Stimulated activated naive CD8-positive, alpha-beta T cell treated with anti-CD3 and anti-CD28 coated beads, Interleukin-15, amount 100 ng/mL, for 72 hours (primary cell): ENCODE measurements at regions not wholly inside any gene's neighbourhood (a gene's known extent, or its start where the extent isn't known, plus 50 kb on each side); places are given as distances from the start of the nearest gene placed in this dataset.

Experiments
- ATAC-seq: fragments of 150-1000 bp; cut with Tn5 transposase; 2 replicates; pipeline ENCODE4 v1.10.0; 2021; ENCODE audit warnings: mild to moderate bottlenecking, moderate library complexity
- DNase-seq, 2 donors: peaks; one replicate each; pipeline ENCODE4 v3.0.0; 2021 to 2022
- H3K27ac Mint-ChIP-seq, 2 donors: one replicate each; pipeline ENCODE4 v1.8.0; 2022; ENCODE audit warnings: mild to moderate bottlenecking in 2 of 2, mixed read lengths in 2 of 2, moderate library complexity in 2 of 2
- H3K27me3 Mint-ChIP-seq: one replicate; pipeline ENCODE4 v1.8.0; 2022; ENCODE audit warnings: mixed read lengths
- H3K4me1 Mint-ChIP-seq: one replicate; pipeline ENCODE4 v1.8.0; 2022; ENCODE audit warnings: mild to moderate bottlenecking, mixed read lengths
- H3K4me3 Mint-ChIP-seq, 2 donors: one replicate each; pipeline ENCODE4 v1.8.0; 2022; ENCODE audit warnings: mild to moderate bottlenecking in 2 of 2, mixed read lengths in 2 of 2, moderate library complexity in 1 of 2
- H3K9me3 Mint-ChIP-seq, 2 donors: one replicate each; pipeline ENCODE4 v1.8.0; 2022; ENCODE audit warnings: mixed read lengths in 2 of 2

DNA sequence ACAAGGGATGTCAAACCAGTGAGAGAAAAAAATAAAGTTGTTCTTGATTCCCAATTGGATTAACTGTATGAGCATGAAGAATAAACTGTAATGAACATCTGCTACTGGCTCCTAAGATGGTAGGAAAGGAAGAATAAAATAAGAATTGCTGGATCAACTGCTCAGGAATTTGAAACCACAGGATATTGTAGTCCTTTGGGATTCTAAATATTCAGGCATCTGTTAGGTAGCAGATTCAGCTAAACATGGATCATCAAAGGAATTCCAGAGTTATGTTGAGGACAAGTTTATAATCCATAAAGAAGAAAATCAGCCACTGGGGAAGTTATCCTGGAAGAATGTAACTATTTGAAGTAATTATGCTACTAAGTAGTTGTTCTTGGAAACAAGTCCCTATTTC lies 65.8 kb downstream of the ISL1 start:
- Mint-ChIP-seq H3K4me1 (no peaks in the 10 kb centered on the region), H3K27me3 (no peaks in the 10 kb centered on the region), H3K27ac (no peak overlapping the region), H3K9me3 (no peaks in the 10 kb centered on the region), H3K4me3 (no peak overlapping the region)
- DNase-seq (no peak), ATAC-seq (no peak)

DNA sequence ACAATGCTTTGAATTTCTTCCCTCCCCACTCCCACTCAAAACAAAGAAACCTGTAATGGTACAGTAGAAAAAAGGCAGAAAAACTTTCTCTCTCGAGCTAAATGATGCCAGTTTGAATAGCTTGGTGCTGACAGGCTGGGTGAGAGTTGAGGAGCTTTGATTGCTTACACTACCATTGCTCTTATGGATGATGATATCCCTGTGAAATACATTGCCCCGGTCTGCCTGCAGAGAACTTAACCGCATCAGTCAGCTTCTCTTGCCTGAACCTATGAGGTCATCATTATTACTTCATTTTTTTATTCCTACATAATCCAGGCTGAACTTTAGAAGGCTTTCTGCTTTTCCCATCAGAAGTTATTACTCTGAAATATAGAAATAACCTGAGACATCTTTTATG lies 69.3 kb downstream of the ISL1 start:
- ATAC-seq (no peak), DNase-seq (no peak)
- H3K9me3 Mint-ChIP-seq, result no peaks in the 10 kb centered on the region
- H3K4me1 Mint-ChIP-seq, result no peaks in the 10 kb centered on the region
- no peak overlapping the region for H3K4me3 Mint-ChIP-seq
- H3K27ac Mint-ChIP-seq, result no peak overlapping the region
- no peaks in the 10 kb centered on the region for H3K27me3 Mint-ChIP-seq

DNA sequence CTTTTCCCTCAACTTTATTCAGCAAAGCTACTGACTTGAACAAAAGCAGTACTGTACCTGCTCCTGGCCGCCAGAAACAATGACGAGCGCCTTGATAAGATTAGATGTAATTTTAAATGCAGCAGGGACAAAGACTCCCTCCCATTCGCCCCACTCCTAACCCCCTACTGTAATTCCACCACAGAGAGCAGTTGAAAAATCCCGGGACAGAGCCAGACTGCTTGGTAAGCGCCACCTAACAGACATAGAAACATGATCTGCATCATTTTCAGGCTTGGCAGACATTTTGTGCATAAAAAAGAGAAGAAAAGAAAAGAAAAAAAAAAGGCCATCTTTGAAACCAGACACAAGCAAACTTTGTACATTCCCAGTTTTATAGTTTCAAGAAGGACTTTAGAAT lies 81.9 kb downstream of the ISL1 start:
- no peak overlapping the region for H3K4me3 Mint-ChIP-seq
- no peak overlapping the region for H3K27ac Mint-ChIP-seq
- DNase-seq (no peak), ATAC-seq (no peak)
- no peaks in the 10 kb centered on the region for H3K27me3 Mint-ChIP-seq
- peaks cover 0 to 1% of the 10 kb centered on the region in 2 donors for H3K9me3 Mint-ChIP-seq
- H3K4me1 Mint-ChIP-seq, result no peaks in the 10 kb centered on the region

DNA sequence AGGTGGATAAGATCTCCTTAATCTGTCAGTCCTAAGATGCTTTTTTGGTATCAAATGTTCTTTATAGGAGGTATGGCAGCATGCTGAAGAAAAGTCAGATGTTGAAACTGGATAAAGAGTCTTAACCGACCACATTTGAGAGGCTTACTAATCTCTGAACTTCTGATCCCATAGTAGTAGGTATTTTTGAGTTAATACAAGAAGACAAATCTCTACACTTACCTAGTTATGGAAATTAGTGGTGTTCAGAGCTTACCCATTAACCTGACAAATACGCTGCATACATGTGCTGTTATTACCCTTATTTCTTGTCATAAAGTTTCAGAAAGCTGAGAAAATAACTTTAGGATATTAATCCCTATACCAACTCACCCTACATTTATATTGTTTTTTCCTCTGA lies 83.0 kb downstream of the ISL1 start:
- H3K4me3 Mint-ChIP-seq, result no peak overlapping the region
- H3K27me3 Mint-ChIP-seq, result no peaks in the 10 kb centered on the region
- DNase-seq (no peak), ATAC-seq (no peak)
- H3K9me3 Mint-ChIP-seq, result no peaks in the 10 kb centered on the region
- no peaks in the 10 kb centered on the region for H3K4me1 Mint-ChIP-seq
- H3K27ac Mint-ChIP-seq, result no peak overlapping the region

DNA sequence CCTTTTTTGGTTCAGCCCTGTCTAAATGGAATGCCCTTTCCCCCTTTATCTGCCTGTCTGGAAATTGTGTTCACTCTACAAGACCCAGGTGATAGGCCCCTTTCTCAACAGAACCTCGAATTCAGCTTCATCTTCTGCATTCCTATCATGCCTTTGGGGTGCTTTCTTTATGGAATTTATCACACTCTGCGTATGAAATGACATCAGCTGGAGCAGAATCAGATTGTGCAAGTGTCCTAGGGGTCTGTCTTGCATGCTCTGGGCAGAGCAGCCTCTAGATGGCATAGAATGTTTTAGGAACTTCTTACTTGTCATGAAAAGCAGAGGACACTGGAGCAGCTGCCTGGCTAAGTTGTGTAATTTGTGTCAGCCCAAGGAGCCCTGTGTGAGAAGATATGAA lies 84.9 kb downstream of the ISL1 start:
- Mint-ChIP-seq H3K27ac (no peak overlapping the region), H3K9me3 (no peaks in the 10 kb centered on the region), H3K4me3 (no peak overlapping the region), H3K4me1 (no peaks in the 10 kb centered on the region), H3K27me3 (no peaks in the 10 kb centered on the region)
- DNase-seq (no peak), ATAC-seq (no peak)

DNA sequence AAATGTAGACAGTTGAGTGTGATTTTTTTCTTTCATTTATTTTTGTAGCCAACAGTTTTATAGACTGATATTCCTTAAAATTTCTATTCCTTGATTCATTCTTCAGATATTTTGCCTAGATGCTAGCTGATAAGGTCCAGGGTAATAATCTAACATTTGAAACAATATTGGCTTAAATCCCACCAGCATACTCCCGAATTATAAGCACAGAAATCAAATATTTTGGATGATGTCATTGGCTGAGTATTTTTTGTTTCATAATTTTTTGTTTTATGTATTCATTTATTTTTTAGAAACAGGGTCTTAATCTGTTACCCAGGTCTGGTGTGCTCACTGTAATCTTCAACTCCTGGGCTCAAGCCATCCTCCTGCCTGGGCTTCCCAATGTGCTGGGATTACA lies 88.4 kb downstream of the ISL1 start:
- Mint-ChIP-seq H3K27me3 (no peaks in the 10 kb centered on the region), H3K4me1 (no peaks in the 10 kb centered on the region), H3K4me3 (no peak overlapping the region), H3K27ac (no peak overlapping the region), H3K9me3 (no peaks in the 10 kb centered on the region)
- DNase-seq (no peak), ATAC-seq (no peak)

DNA sequence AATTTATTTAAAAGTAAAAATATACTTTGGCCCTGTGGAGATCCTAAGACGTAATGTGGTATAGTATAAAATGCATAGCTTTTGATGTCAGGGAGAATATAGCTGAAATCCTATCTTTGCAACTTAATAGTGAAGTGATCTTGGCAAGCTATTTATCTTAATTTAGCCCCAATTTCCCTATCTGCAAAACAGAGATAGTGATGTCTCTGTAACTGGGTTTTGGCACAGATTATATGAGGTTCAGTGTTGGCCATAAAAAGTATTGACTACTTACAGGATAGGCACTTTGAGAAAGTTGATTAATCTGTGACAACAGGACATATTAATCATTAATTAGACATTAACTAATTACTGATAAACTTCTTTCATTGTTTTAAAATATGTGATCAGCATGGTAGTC lies 89.2 kb downstream of the ISL1 start:
- Mint-ChIP-seq H3K27ac (no peak overlapping the region), H3K9me3 (peaks cover 0 to 4% of the 10 kb centered on the region in 2 donors), H3K4me3 (no peak overlapping the region), H3K27me3 (no peaks in the 10 kb centered on the region), H3K4me1 (no peaks in the 10 kb centered on the region)
- ATAC-seq, result no peak
- DNase-seq, result no peak

DNA sequence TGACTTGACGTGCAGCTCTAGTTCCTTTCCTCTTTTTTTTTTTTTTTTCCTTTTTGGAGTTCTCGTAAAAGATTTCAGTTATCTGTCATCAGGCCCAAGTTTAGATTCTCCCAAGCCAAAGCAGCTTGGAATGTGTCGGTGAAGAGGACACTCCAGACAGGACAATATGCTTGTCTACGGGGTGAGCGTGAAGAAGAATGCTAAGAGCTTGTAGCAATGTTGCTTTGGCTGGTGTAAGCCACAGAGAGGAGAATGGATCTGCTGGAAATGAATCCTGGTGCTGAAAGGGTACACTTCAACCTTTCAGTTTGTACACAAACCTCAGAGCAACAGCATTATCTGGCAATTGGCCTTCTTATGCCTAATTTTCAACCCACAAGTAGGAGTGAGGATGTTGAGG lies 92.4 kb downstream of the ISL1 start:
- DNase-seq (no peak), ATAC-seq (no peak)
- Mint-ChIP-seq H3K4me1 (no peaks in the 10 kb centered on the region), H3K4me3 (no peak overlapping the region), H3K27me3 (no peaks in the 10 kb centered on the region), H3K27ac (no peak overlapping the region), H3K9me3 (peaks cover 0 to 11% of the 10 kb centered on the region in 2 donors)

DNA sequence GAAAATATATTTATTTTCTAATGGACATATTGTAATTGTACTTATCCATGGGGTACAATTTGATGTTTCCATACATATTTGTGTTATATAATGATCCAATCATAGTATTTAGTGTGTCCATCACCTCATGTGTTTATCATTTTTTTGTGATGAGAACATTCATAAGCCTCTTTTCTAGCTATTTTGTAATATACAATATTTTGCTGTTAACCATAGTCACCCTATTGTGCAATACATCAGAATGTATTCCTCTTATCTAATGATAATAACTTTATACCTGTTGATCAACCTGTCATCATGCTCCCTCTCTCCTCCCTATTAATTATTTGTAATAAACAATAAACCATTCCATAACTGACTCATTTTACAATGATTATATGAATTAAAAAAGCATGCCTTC lies 93.2 kb downstream of the ISL1 start:
- peaks cover 0 to 12% of the 10 kb centered on the region in 2 donors for H3K9me3 Mint-ChIP-seq
- H3K27me3 Mint-ChIP-seq, result no peaks in the 10 kb centered on the region
- no peak overlapping the region for H3K27ac Mint-ChIP-seq
- no peak for DNase-seq
- H3K4me3 Mint-ChIP-seq, result no peak overlapping the region
- H3K4me1 Mint-ChIP-seq, result no peaks in the 10 kb centered on the region
- no peak for ATAC-seq

DNA sequence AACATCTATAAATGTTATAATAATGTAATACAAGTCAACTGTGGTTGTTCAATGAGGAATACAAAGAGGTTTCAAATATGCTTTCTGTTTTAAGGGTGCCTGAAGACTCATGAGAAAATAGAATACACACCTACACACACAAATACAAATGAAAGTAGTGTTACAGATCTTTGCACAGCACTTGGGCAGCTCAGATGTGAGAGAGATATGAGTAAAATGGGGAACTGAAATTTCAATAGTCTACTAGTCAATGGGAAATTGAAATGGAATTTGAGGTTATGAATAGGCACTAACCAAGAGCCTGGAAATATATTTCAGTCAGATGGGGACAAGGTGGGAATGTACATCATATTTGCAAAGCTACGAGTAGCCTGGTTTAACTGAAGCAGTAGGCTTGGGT lies 96.6 kb downstream of the ISL1 start:
- no peaks in the 10 kb centered on the region for H3K4me1 Mint-ChIP-seq
- H3K27me3 Mint-ChIP-seq, result no peaks in the 10 kb centered on the region
- DNase-seq (no peak), ATAC-seq (no peak)
- no peak overlapping the region for H3K4me3 Mint-ChIP-seq
- H3K9me3 Mint-ChIP-seq, result peaks cover 0 to 26% of the 10 kb centered on the region in 2 donors
- H3K27ac Mint-ChIP-seq, result no peak overlapping the region

DNA sequence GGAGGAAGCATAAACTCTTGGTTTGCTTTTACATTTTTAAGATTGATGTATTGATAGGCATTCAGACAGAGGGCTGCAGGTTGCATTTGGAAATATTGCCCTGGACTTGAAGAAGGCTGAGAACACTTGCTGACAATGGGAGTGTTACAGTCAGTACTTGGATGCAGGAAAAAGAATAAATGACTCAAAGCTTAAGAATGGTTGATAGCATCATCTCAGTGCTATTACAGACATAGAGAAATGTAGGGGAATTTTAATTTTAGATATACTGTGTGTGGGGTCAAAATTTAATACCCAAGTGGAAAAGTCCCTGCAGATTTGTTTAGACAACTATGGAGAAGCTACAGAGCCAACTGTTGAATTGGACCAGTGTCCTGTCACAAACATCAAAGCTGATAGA lies 101.1 kb downstream of the ISL1 start:
- Mint-ChIP-seq H3K9me3 (peaks cover 0 to 22% of the 10 kb centered on the region in 2 donors), H3K27ac (no peak overlapping the region), H3K27me3 (no peaks in the 10 kb centered on the region), H3K4me1 (no peaks in the 10 kb centered on the region), H3K4me3 (no peak overlapping the region)
- ATAC-seq (no peak), DNase-seq (no peak)

DNA sequence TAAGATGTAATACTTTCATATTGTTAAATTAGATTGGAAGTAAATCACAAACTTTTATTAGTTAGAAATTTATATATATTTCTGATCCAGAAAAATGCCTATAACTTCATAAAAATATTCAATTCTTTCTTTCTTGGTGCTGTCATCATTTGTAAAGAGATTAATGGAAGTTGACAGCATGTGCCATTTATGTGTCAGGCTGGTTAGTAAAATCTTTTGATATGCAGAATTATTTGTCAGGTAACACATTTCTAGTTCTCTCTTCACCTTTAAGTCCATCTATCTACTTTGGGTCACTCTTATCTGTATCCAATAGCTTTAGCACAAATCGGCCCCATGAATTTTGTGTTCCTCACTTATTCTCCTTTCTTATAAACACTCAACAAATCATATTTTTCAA lies 102.9 kb downstream of the ISL1 start:
- H3K27me3 Mint-ChIP-seq, result no peaks in the 10 kb centered on the region
- H3K4me1 Mint-ChIP-seq, result no peaks in the 10 kb centered on the region
- H3K27ac Mint-ChIP-seq, result no peak overlapping the region
- peaks cover 0 to 15% of the 10 kb centered on the region in 2 donors for H3K9me3 Mint-ChIP-seq
- DNase-seq (no peak), ATAC-seq (no peak)
- no peak overlapping the region for H3K4me3 Mint-ChIP-seq

DNA sequence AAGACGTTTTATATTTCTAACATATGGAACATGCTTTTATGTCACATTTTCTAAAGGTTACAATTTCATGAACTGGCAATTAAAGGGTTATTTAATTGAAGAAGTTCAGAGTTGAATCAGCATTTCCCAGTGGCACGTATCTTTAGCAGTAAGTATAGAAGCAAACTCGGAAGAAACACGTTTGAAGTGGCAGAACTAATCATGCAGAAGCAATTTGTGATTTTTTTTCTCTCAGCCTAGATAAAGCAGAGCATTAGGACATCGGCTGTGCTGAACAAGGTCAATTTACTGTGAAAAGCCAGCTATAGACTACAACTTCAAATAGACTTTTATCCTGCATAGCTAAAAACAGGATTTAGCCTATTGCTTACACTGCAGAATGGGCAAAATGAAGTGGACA lies 104.7 kb downstream of the ISL1 start:
- Mint-ChIP-seq H3K27ac (no peak overlapping the region), H3K4me3 (no peak overlapping the region), H3K27me3 (no peaks in the 10 kb centered on the region), H3K4me1 (no peaks in the 10 kb centered on the region), H3K9me3 (peaks cover 0 to 5% of the 10 kb centered on the region in 2 donors)
- ATAC-seq (no peak), DNase-seq (no peak)

DNA sequence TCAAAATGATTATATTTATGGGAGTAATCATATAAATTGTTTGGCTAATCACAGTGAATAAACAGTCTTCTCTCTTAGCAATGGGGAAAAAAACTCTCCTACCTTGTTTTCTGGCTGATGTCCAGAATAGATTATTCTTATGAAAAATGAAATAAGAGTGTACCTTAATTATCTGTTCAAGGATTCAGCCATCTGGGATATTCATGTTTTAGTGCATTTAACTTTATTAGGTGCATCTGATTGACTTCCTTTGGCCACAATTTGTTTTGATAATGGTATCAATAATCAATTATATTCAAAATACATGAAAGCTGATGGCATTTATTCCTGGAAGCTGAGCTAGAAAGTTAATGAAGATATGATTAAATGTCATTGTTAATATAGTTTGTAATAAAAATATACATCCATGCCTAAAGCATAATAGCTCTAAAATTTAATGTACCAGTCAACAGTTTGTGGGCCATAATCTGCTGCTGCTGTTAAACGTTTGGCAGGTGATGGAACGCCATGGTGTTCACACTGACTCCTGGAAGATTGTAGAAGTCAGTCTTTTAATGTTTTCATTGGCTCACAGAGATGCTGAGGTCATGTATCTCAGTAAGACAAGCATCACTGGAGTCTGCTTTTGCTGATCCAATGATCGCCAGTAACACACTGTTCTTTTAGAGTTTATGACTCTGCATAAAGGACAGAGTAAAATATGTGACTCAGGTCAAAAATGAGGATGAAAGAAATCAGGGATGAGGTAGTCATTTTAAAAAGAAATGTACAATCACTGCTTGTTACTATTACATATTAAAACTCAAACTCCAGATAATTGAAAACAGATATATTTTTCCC lies 105.8 kb downstream of the ISL1 start:
- no peaks in the 10 kb centered on the region for H3K4me1 Mint-ChIP-seq
- peaks cover 0 to 4% of the 10 kb centered on the region in 2 donors for H3K9me3 Mint-ChIP-seq
- DNase-seq, result no peak
- no peak overlapping the region for H3K4me3 Mint-ChIP-seq
- ATAC-seq, result no peak
- no peak overlapping the region for H3K27ac Mint-ChIP-seq
- no peaks in the 10 kb centered on the region for H3K27me3 Mint-ChIP-seq

DNA sequence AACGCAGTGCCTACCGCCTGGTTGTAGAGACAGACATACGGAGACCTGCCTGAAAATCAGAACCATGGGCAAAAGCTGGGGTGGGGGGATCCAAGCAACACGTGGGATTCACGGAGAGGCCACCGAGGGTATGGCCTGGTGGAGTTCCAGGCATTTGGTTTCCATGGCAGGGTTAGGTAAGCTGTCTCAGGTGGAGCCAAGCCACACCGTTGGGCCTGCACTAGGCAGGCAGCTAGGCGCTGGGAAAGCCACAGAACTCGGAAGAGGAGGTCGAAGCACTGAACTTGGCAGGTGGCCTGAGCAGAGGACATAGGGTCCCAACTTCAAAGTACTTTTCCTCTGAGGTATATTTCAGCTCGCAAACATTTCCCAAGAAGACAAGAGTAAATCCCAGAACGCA lies 111.6 kb downstream of the ISL1 start:
- H3K27ac Mint-ChIP-seq, result no peak overlapping the region
- DNase-seq (no peak), ATAC-seq (no peak)
- no peaks in the 10 kb centered on the region for H3K4me1 Mint-ChIP-seq
- no peaks in the 10 kb centered on the region for H3K27me3 Mint-ChIP-seq
- peaks cover 0 to 15% of the 10 kb centered on the region in 2 donors for H3K9me3 Mint-ChIP-seq
- H3K4me3 Mint-ChIP-seq, result no peak overlapping the region

DNA sequence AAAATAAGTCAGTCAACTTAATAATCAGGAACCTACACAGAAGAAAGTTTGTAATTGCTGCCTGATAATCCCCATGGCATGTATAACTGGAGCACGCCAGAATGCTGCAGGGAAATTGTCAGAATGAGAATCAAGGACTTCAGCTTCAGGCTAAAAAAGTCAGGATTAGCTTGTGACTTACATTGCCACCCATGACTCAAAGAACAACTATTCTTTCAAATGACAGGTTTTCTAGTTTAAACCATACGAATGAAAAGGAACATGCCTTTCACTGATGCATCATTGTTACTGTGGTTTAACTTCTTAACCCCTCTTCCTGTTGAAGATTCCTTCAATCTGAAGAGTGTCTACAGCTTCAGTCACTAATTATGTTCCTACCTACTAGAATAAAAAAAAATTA lies 112.4 kb downstream of the ISL1 start:
- Mint-ChIP-seq H3K4me3 (no peak overlapping the region), H3K4me1 (no peaks in the 10 kb centered on the region), H3K27ac (no peak overlapping the region), H3K9me3 (peaks cover 0 to 15% of the 10 kb centered on the region in 2 donors), H3K27me3 (no peaks in the 10 kb centered on the region)
- DNase-seq, result no peak
- no peak for ATAC-seq

DNA sequence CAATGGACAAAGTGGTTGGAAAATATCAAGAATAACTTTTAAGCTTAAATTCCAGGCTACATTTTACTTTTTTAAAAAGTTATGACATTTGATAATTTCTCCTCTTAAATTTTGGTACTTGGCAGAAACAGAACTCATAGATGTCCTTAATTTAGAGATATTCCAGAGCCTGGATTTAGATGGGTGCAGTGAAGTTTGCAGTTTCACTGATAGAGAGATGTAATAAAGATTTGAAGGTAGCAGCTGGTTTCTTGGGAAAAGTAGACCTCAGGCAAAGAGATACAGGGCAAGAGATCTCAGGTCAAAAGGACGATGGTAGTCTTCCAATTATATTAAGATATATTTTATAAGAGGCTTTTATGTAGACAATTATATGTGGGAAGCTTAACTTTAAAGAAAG lies 134.6 kb downstream of the ISL1 start:
- no peaks in the 10 kb centered on the region for H3K4me1 Mint-ChIP-seq
- no peak for ATAC-seq
- H3K27ac Mint-ChIP-seq, result no peak overlapping the region
- H3K9me3 Mint-ChIP-seq, result peaks cover 0 to 2% of the 10 kb centered on the region in 2 donors
- no peaks in the 10 kb centered on the region for H3K27me3 Mint-ChIP-seq
- DNase-seq, result no peak
- H3K4me3 Mint-ChIP-seq, result no peak overlapping the region
